ENCODE measurements at regions not wholly inside any gene's neighbourhood (a gene's known extent, or its start where the extent isn't known, plus 50 kb on each side); places are given as distances from the start of the nearest gene placed in this dataset.

DNA sequence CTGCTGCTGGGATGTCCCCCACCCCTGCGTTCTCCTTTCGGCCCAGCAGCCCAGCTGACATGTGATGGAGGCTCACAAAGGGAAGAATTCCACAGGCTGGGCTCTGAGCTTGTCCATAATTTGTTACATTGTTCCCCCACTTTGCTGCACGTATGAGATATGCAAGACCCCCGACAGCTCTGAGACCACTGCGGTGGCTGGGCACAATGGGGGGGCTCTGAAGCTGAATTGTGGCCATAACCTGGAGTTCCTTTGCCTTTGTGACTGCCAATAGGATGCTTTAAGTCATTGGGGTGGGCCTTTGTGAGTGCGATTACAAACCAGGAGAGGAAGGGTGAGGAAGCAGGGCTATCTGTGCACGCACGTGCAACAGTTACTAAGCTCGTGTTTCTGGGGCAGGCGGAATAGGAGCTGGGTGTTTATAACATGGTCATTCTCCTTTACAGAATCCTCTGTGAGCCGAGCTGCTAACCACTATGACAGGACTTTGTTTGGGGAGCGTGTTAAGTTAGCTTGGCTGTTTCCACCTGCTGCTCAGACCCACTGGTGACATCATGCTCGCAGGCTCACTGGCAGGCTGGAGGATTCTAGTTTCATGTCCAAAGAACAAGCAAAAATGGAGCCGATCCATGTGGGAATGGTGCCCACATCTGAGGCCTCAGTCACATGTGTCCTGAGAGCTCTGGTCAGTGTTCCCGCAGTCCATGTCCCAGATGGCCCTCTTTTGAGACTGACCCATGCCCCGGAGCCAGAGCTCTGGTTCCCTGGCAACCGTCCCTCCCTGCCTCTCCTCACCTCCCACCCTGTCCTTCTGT, 208.3 kb upstream of the SALL1 start:
- DNase-seq, result peak; percentile 5
- dilution Hi-C loops (cut with HindIII; ENCODE audit: low sequenced_read_pairs, unreplicated experiment), result no loop called here
- no peak overlapping the region for H3K4me2 ChIP-seq (ENCODE audit: low read depth, low read length)

More for the DNA sequence above, 208.3 kb upstream of the SALL1 start:
- Histone ChIP-seq H2BK15ac (ENCODE audit: low read depth, low read length) (no peak overlapping the region), H2AK9ac (replicated peaks; ENCODE audit: low read depth, low read length, poor library complexity) (no peak overlapping the region), H2BK5ac (ENCODE audit: low read depth, low read length, poor library complexity, severe bottlenecking) (no peak overlapping the region), H3K23ac (ENCODE audit: low read depth, low read length) (no peak overlapping the region), H3K27me3 (ENCODE audit: control insufficient read depth, insufficient read depth, low read length) (peaks cover 2% of the 10 kb centered on the region), H4K5ac (ENCODE audit: low read depth, low read length) (no peak overlapping the region), H4K20me1 (ENCODE audit: insufficient read depth, low read length) (no peaks in the 10 kb centered on the region), H3K4ac (ENCODE audit: low read depth, low read length) (no peak overlapping the region), H3K4me3 (ENCODE audit: insufficient read depth, low read depth, low read length) (no peak overlapping the region), H3K9ac (ENCODE audit: low read depth, low read length) (no peak overlapping the region), H4K8ac (ENCODE audit: low read depth in 2 of 2, low read length in 2 of 2) (no peak overlapping the region), H3K18ac (ENCODE audit: low read depth, low read length) (no peak overlapping the region), H3K27ac (ENCODE audit: insufficient read depth, low read length) (no peak overlapping the region), H2BK20ac (ENCODE audit: low read depth, low read length) (no peak overlapping the region), H3K56ac (ENCODE audit: extremely low read depth, insufficient read depth, low read length) (no peak overlapping the region), H3K36me3 (ENCODE audit: control insufficient read depth, insufficient read depth, low read length) (no peaks in the 10 kb centered on the region), H2BK120ac (ENCODE audit: low read depth, low read length) (no peak overlapping the region), H4K91ac (ENCODE audit: insufficient read depth, low read depth, low read length) (no peak overlapping the region), H2AK5ac (ENCODE audit: low read depth, low read length) (no peak overlapping the region), H3K4me1 (ENCODE audit: control insufficient read depth, insufficient read depth, low read length) (no peaks in the 10 kb centered on the region), H2AFZ (replicated peaks; ENCODE audit: low read length, poor library complexity) (no peak overlapping the region), H3K9me3 (ENCODE audit: control insufficient read depth, insufficient read depth, low read length) (no peaks in the 10 kb centered on the region), H3K14ac (replicated peaks; ENCODE audit: low read depth, low read length) (no peak overlapping the region), H3K79me1 (ENCODE audit: low read depth in 1 of 2, low read length in 2 of 2) (no peaks in the 10 kb centered on the region), H3K9me1 (ENCODE audit: insufficient read depth, low read length) (no peaks in the 10 kb centered on the region)
- no TSS peak for BruUV-seq (replicated peaks)
- no peak for ATAC-seq (ENCODE audit: low read depth)
- TF ChIP-seq CEBPB (IDR thresholded peaks at IDR 0.05; ENCODE audit: low read depth, low read length) (no peak), BHLHE40 (IDR thresholded peaks at IDR 0.05; ENCODE audit: low read depth, low read length) (0 out of 2 replicates have a peak, but pooled peaks have one; percentile 23)
- ChIA-PET CTCF (no interaction called here), POLR2A (ENCODE audit: unreplicated experiment) (no interaction called here)
- WGBS, 2 experiments (ENCODE audit: extremely low coverage in 2 of 2, insufficient read length in 1 of 2), result 47% methylated on average over 6 of the region's 17 CpGs; no CpG with 5 or more reads in 1 of the 2 experiments
- in situ Hi-C loops (cut with MboI; ENCODE audit: low sequenced_read_pairs), result no loop called here
- intact Hi-C loops (cut with micrococcal nuclease), result no loop called here

All from IMR-90 (cell line).